ENCODE measurements at regions not wholly inside any gene's neighbourhood (a gene's known extent, or its start where the extent isn't known, plus 50 kb on each side); places are given as distances from the start of the nearest gene placed in this dataset.

DNA sequence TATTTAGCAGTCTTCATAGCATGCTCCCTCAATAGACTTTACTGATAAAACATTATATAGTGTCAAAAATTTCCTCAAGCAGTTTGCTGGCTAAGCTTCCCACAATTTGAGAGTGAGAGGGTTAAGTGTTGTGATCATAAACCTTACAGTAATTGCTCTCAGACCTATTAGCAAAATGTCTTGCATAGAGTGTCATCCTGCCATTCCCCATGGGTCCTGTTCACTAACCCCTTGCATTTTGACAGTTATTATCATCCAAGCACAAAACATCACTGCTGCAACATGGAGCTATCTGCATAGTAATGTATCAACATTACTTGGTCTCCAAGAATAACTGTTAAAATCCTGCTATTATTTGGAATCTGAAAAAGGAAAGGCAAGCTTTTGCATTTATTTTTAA, 196.1 kb upstream of the GK2 start:
- TF ChIP-seq NFYB (CRISPR knock-in tag; conservative IDR thresholded peaks at IDR 0.05; ENCODE audit: low read depth) (no peak), EMX1 (CRISPR knock-in tag; IDR thresholded peaks at IDR 0.05) (no peak), ETV6 (CRISPR knock-in tag; IDR thresholded peaks at IDR 0.05) (no peak)
- TF ChIP-seq, protein P1, sequence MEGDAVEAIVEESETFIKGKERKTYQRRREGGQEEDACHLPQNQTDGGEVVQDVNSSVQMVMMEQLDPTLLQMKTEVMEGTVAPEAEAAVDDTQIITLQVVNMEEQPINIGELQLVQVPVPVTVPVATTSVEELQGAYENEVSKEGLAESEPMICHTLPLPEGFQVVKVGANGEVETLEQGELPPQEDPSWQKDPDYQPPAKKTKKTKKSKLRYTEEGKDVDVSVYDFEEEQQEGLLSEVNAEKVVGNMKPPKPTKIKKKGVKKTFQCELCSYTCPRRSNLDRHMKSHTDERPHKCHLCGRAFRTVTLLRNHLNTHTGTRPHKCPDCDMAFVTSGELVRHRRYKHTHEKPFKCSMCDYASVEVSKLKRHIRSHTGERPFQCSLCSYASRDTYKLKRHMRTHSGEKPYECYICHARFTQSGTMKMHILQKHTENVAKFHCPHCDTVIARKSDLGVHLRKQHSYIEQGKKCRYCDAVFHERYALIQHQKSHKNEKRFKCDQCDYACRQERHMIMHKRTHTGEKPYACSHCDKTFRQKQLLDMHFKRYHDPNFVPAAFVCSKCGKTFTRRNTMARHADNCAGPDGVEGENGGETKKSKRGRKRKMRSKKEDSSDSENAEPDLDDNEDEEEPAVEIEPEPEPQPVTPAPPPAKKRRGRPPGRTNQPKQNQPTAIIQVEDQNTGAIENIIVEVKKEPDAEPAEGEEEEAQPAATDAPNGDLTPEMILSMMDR (IDR thresholded peaks at IDR 0.05) = no peak
- TF ChIP-seq, protein P2, sequence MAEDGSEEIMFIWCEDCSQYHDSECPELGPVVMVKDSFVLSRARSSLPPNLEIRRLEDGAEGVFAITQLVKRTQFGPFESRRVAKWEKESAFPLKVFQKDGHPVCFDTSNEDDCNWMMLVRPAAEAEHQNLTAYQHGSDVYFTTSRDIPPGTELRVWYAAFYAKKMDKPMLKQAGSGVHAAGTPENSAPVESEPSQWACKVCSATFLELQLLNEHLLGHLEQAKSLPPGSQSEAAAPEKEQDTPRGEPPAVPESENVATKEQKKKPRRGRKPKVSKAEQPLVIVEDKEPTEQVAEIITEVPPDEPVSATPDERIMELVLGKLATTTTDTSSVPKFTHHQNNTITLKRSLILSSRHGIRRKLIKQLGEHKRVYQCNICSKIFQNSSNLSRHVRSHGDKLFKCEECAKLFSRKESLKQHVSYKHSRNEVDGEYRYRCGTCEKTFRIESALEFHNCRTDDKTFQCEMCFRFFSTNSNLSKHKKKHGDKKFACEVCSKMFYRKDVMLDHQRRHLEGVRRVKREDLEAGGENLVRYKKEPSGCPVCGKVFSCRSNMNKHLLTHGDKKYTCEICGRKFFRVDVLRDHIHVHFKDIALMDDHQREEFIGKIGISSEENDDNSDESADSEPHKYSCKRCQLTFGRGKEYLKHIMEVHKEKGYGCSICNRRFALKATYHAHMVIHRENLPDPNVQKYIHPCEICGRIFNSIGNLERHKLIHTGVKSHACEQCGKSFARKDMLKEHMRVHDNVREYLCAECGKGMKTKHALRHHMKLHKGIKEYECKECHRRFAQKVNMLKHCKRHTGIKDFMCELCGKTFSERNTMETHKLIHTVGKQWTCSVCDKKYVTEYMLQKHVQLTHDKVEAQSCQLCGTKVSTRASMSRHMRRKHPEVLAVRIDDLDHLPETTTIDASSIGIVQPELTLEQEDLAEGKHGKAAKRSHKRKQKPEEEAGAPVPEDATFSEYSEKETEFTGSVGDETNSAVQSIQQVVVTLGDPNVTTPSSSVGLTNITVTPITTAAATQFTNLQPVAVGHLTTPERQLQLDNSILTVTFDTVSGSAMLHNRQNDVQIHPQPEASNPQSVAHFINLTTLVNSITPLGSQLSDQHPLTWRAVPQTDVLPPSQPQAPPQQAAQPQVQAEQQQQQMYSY (CRISPR knock-in tag; IDR thresholded peaks at IDR 0.05) = no peak
- TF ChIP-seq, protein P3, sequence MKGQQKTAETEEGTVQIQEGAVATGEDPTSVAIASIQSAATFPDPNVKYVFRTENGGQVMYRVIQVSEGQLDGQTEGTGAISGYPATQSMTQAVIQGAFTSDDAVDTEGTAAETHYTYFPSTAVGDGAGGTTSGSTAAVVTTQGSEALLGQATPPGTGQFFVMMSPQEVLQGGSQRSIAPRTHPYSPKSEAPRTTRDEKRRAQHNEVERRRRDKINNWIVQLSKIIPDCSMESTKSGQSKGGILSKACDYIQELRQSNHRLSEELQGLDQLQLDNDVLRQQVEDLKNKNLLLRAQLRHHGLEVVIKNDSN (CRISPR knock-in tag; IDR thresholded peaks at IDR 0.05) = no peak
- TF ChIP-seq, protein P4, sequence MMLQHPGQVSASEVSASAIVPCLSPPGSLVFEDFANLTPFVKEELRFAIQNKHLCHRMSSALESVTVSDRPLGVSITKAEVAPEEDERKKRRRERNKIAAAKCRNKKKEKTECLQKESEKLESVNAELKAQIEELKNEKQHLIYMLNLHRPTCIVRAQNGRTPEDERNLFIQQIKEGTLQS (CRISPR knock-in tag; conservative IDR thresholded peaks at IDR 0.05) = no peak
